PC-9 (cell line): ENCODE measurements at regions not wholly inside any gene's neighbourhood (a gene's known extent, or its start where the extent isn't known, plus 50 kb on each side); places are given as distances from the start of the nearest gene placed in this dataset.

Source experiments
- BruUV-seq: library from RNA; stranded (reverse); fragments of 400-500 nt; replicated peaks from 2 replicates; lab custom pipeline; 2021; lab: Mats Ljungman, UMichigan
- CTCF ChIA-PET: fragments of 300-600 bp; sonication (Branson Sonifier 250); formaldehyde crosslinking; loops from one replicate; lab custom pipeline; 2022; ENCODE audit warnings: antibody characterized with exemption; lab: Charles Lee
- POLR2A ChIA-PET: fragments of 300-600 bp; sonication (Branson Sonifier 250); formaldehyde crosslinking; loops from one replicate; lab custom pipeline; 2022; ENCODE audit warnings: antibody characterized with exemption; ENCODE audit not compliant: unreplicated experiment; lab: Charles Lee
- DNase-seq, 2 experiments: peaks; one replicate each; pipeline versions ENCODE4 v3.0.0 to v3.0.0-alpha.2; 2015 to 2022; ENCODE audit warnings: mixed read lengths in 1 of 2
- H2AFZ ChIP-seq: fragments of 200-600 bp; sonication (generic); 2 replicates; pipeline ENCODE4 v1.8.1; 2017; ENCODE audit warnings: antibody characterized with exemption
- H3F3A ChIP-seq: fragments of 200-600 bp; sonication (generic); 2 replicates; pipeline ENCODE4 v1.8.1; 2017; ENCODE audit warnings: antibody characterized with exemption, mild to moderate bottlenecking, low read depth; ENCODE audit not compliant: insufficient read depth
- H3K27ac ChIP-seq: fragments of 200-600 bp; sonication (generic); 2 replicates; pipeline ENCODE4 v1.6.1; 2016; ENCODE audit warnings: mixed run types
- H3K27me3 ChIP-seq: fragments of 200-600 bp; sonication (generic); 2 replicates; pipeline ENCODE4 v1.6.1; 2016; ENCODE audit warnings: low read depth, mixed run types; ENCODE audit not compliant: insufficient read depth
- H3K36me3 ChIP-seq: fragments of 200-600 bp; sonication (generic); 2 replicates; pipeline ENCODE4 v1.6.1; 2016; ENCODE audit warnings: low read depth, mixed run types
- H3K4me1 ChIP-seq: fragments of 200-600 bp; sonication (generic); replicated peaks from 2 replicates; pipeline ENCODE4 v1.6.1; 2016; ENCODE audit warnings: mixed run types; ENCODE audit not compliant: insufficient read depth
- H3K4me2 ChIP-seq: fragments of 200-600 bp; sonication (generic); 2 replicates; pipeline ENCODE4 v1.6.1; 2017; ENCODE audit warnings: mixed run types
- H3K4me3 ChIP-seq: fragments of 200-600 bp; sonication (generic); 2 replicates; pipeline ENCODE4 v1.6.1; 2016; ENCODE audit warnings: mixed run types
- H3K79me2 ChIP-seq: fragments of 200-600 bp; sonication (generic); 2 replicates; pipeline ENCODE4 v1.6.1; 2017; ENCODE audit warnings: low read depth, mixed run types
- H3K9me2 ChIP-seq: fragments of 200-600 bp; sonication (generic); 2 replicates; pipeline ENCODE4 v1.8.1; 2017; ENCODE audit warnings: mild to moderate bottlenecking; ENCODE audit not compliant: insufficient read depth
- H3K9me3 ChIP-seq: fragments of 200-600 bp; sonication (generic); 2 replicates; pipeline ENCODE4 v1.8.1; 2016; ENCODE audit warnings: low read depth; ENCODE audit not compliant: insufficient read depth
- H4K20me1 ChIP-seq: fragments of 200-600 bp; sonication (generic); 2 replicates; pipeline ENCODE4 v1.8.1; 2017; ENCODE audit not compliant: insufficient read depth
- CTCF ChIP-seq: fragments of 200-600 bp; sonication (generic); conservative IDR thresholded peaks from 2 replicates; pipeline ENCODE4 v1.6.1; 2017; ENCODE audit warnings: mixed run types, antibody characterized with exemption, mild to moderate bottlenecking, moderate library complexity
- EZH2 ChIP-seq: fragments of 200-600 bp; sonication (generic); IDR thresholded peaks from 2 replicates; pipeline ENCODE4 v1.8.0; 2017; ENCODE audit warnings: antibody characterized with exemption, low read depth
- intact Hi-C: fragments of 100-400 bp; cut with micrococcal nuclease; formaldehyde crosslinking; loops from one replicate; pipeline ENCODE4 v1.10.0; 2022; ENCODE audit not compliant: unreplicated experiment

- Histone ChIP-seq H3K79me2 (no peaks in the 10 kb centered on the region), H3K27me3 (peaks cover 89% of the 10 kb centered on the region), H3K4me2 (no peak overlapping the region), H3K9me2 (no peaks in the 10 kb centered on the region), H3K4me1 (no peaks in the 10 kb centered on the region), H2AFZ (no peak overlapping the region), H3F3A (no peaks in the 10 kb centered on the region), H4K20me1 (no peaks in the 10 kb centered on the region), H3K27ac (no peak overlapping the region), H3K9me3 (no peaks in the 10 kb centered on the region), H3K36me3 (no peaks in the 10 kb centered on the region), H3K4me3 (no peak overlapping the region)
- TF ChIP-seq CTCF, result no peak
- no peak for TF ChIP-seq EZH2
- intact Hi-C loops, result no loop called here
- POLR2A ChIA-PET, result no interaction called here
- BruUV-seq, result no TSS peak
- DNase-seq, result no peak
- CTCF ChIA-PET, result no interaction called here
Observed at GRCh38 chr18:79626905-79627749, 52.5 kb upstream of the CTDP1 start.

DNA sequence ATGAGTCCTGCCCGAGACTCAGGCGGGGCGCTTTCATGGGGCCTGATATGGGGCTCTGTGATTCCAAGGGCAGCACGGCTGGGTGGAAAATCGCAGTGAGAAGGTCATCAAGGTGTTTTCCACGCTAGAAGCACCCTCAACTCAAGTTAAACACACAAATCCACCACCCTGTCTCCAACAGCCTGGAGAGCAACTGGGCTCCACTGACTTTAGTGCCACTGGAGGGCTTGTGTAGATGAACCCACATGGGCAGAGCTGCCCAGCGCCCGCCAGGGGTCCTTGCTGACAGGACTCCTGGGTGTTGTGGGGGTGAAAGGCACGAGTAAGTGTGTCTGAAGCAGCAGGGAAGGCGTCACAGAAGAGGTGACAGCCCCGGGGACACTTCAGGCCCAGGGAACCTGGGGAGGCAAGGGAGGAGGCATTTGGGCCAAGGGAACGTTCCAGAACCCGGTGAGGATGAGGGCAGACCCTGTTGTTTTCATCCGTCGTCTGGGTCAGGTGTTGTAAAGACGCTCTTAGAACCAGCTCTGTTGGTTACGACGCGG, 51.8 kb upstream of the CTDP1 start:
- Histone ChIP-seq H3K4me2 (no peak overlapping the region), H3K9me2 (no peaks in the 10 kb centered on the region), H3K4me3 (no peak overlapping the region), H3K4me1 (no peaks in the 10 kb centered on the region), H2AFZ (no peak overlapping the region), H3K27me3 (peaks cover 89% of the 10 kb centered on the region), H3F3A (no peaks in the 10 kb centered on the region), H3K36me3 (no peaks in the 10 kb centered on the region), H4K20me1 (no peaks in the 10 kb centered on the region), H3K27ac (no peak overlapping the region), H3K9me3 (no peaks in the 10 kb centered on the region), H3K79me2 (no peaks in the 10 kb centered on the region)
- POLR2A ChIA-PET, result no interaction called here
- TF ChIP-seq EZH2, result no peak
- no peak for TF ChIP-seq CTCF
- intact Hi-C loops, result no loop called here
- DNase-seq, result no peak
- CTCF ChIA-PET, result no interaction called here
- BruUV-seq, result no TSS peak

- H3F3A ChIP-seq, result no peaks in the 10 kb centered on the region
- DNase-seq, result no peak
- POLR2A ChIA-PET, result no interaction called here
- intact Hi-C loops, result no loop called here
- BruUV-seq, result no TSS peak
- no peaks in the 10 kb centered on the region for H3K36me3 ChIP-seq
- no peak overlapping the region for H3K4me2 ChIP-seq
- H3K9me2 ChIP-seq, result no peaks in the 10 kb centered on the region
- H3K4me3 ChIP-seq, result no peak overlapping the region
- peaks cover 81% of the 10 kb centered on the region for H3K27me3 ChIP-seq
- TF ChIP-seq EZH2, result no peak
- no peak for TF ChIP-seq CTCF
- no peaks in the 10 kb centered on the region for H3K4me1 ChIP-seq
- H3K27ac ChIP-seq, result no peak overlapping the region
- no peaks in the 10 kb centered on the region for H3K79me2 ChIP-seq
- CTCF ChIA-PET, result no interaction called here
- H2AFZ ChIP-seq, result no peak overlapping the region
- H3K9me3 ChIP-seq, result no peaks in the 10 kb centered on the region
- H4K20me1 ChIP-seq, result no peaks in the 10 kb centered on the region
Observed at GRCh38 chr18:79628416-79629248, 51.0 kb upstream of the CTDP1 start.
